ENCODE measurements at regions not wholly inside any gene's neighbourhood (a gene's known extent, or its start where the extent isn't known, plus 50 kb on each side); places are given as distances from the start of the nearest gene placed in this dataset.

DNA sequence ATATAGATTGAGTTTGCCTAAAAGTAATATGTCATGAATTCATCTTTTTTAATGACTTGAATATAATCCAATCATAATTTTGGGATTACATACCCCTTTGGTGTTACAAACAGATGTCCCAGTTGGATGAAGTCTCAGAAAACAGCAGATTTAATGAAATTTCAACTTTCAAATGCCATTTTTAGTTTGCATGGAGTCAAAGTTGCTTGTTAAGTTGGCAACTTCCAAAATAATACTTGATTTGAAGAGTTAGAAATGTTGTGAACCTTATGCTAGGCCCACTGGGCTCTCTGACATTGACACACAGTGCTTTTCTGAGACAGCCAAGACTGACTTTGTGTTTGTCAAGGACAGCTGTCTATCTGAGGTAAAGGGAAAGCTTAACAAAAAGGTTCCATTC lies 248.1 kb downstream of the KIF20B start:
- Histone ChIP-seq H3K4me1 (ENCODE audit: control insufficient read depth in 1 of 2, insufficient read depth in 2 of 2, low read length in 2 of 2) (no peaks in the 10 kb centered on the region), H3K27ac (ENCODE audit: low read depth in 1 of 2, low read length in 2 of 2) (no peak overlapping the region), H3K4me3 (ENCODE audit: low read length in 2 of 2) (no peak overlapping the region), H3K27me3 (ENCODE audit: control insufficient read depth in 1 of 2, insufficient read depth in 2 of 2, low read length in 1 of 2) (no peaks in the 10 kb centered on the region), H3K36me3 (ENCODE audit: control insufficient read depth in 1 of 2, insufficient read depth in 2 of 2, low read length in 1 of 2) (no peaks in the 10 kb centered on the region), H3K9me3 (ENCODE audit: control insufficient read depth, low read length) (no peaks in the 10 kb centered on the region)
- ATAC-seq (ENCODE audit: low FRiP score) (no peak), DNase-seq (no peak)
- intact Hi-C loops (cut with DNase I) = no loop called here

DNA sequence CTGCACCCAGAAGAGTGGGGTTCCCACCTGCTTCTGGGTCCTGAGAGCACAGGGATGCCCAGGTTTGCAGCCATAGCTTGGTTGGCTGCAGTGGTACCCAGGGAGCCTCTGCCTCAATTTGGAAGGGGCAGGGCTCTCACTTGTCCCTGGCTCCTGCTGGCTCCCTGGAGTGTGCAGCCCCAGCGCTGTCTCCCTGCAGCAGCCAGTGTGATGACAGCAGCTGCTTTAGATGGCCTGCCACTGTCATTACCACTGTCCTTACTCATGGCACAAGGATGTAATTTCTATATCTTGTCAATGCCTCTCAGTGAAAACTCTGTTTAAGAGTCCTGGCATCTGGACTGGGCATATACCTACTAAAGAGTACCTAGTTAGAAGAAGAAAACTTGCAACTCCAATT lies 250.9 kb downstream of the KIF20B start:
- WGBS, 2 donors = 90 to 95% methylated on average over 1 of the region's 1 CpG
- ATAC-seq (ENCODE audit: low FRiP score) = no peak
- intact Hi-C loops (cut with DNase I) = loop anchor here (10.0 kb wide), 1 partner anchor 158 kb away; no protein-coding TSS in a partner anchor

GRCh38 chr10:89952751-89953150 lies 251.4 kb downstream of the KIF20B start:
- H3K4me1 ChIP-seq (ENCODE audit: control insufficient read depth in 1 of 2, insufficient read depth in 2 of 2, low read length in 2 of 2) = no peaks in the 10 kb centered on the region
- DNase-seq (no peak), ATAC-seq (ENCODE audit: low FRiP score) (no peak)
- no peak overlapping the region for H3K4me3 ChIP-seq (ENCODE audit: low read length in 2 of 2)
- H3K36me3 ChIP-seq (ENCODE audit: control insufficient read depth in 1 of 2, insufficient read depth in 2 of 2, low read length in 1 of 2) = no peaks in the 10 kb centered on the region
- intact Hi-C loops (cut with DNase I) = loop anchor here (10.0 kb wide), 1 partner anchor 158 kb away; no protein-coding TSS in a partner anchor
- H3K27me3 ChIP-seq (ENCODE audit: control insufficient read depth in 1 of 2, insufficient read depth in 2 of 2, low read length in 1 of 2) = no peaks in the 10 kb centered on the region
- H3K9me3 ChIP-seq (ENCODE audit: control insufficient read depth, low read length) = no peaks in the 10 kb centered on the region
- no peak overlapping the region for H3K27ac ChIP-seq (ENCODE audit: low read depth in 1 of 2, low read length in 2 of 2)

More for the DNA sequence above, 250.9 kb downstream of the KIF20B start:
- DNase-seq = no peak
- Histone ChIP-seq H3K27ac (ENCODE audit: low read depth in 1 of 2, low read length in 2 of 2) (no peak overlapping the region), H3K36me3 (ENCODE audit: control insufficient read depth in 1 of 2, insufficient read depth in 2 of 2, low read length in 1 of 2) (no peaks in the 10 kb centered on the region), H3K9me3 (ENCODE audit: control insufficient read depth, low read length) (no peaks in the 10 kb centered on the region), H3K27me3 (ENCODE audit: control insufficient read depth in 1 of 2, insufficient read depth in 2 of 2, low read length in 1 of 2) (no peaks in the 10 kb centered on the region), H3K4me1 (ENCODE audit: control insufficient read depth in 1 of 2, insufficient read depth in 2 of 2, low read length in 2 of 2) (no peaks in the 10 kb centered on the region), H3K4me3 (ENCODE audit: low read length in 2 of 2) (no peak overlapping the region)

DNA sequence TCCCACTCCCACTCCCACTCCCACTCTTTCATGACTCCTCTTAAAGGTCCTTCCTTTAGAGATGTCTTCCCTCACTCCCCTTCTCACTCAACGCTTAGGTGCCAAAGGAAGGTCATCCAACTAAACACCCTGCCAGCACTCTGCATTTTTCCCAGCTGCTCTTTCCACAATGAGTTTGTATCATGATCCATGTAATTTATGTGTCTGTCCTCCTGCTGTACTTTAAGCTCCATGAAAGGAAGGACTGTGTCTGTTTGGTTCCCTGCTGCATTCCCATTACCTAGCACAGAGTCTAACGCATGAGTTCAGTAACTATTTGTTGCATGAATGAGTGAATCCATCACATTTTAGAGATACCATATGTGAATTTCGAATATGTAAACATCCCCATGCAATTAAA lies 252.7 kb downstream of the KIF20B start:
- 61 to 67% methylated on average over 3 of the region's 3 CpGs for WGBS, 2 donors
- no peak for ATAC-seq (ENCODE audit: low FRiP score)
- Histone ChIP-seq H3K4me3 (ENCODE audit: low read length in 2 of 2) (no peak overlapping the region), H3K27ac (ENCODE audit: low read depth in 1 of 2, low read length in 2 of 2) (no peak overlapping the region), H3K9me3 (ENCODE audit: control insufficient read depth, low read length) (no peaks in the 10 kb centered on the region), H3K27me3 (ENCODE audit: control insufficient read depth in 1 of 2, insufficient read depth in 2 of 2, low read length in 1 of 2) (no peaks in the 10 kb centered on the region), H3K36me3 (ENCODE audit: control insufficient read depth in 1 of 2, insufficient read depth in 2 of 2, low read length in 1 of 2) (no peaks in the 10 kb centered on the region), H3K4me1 (ENCODE audit: control insufficient read depth in 1 of 2, insufficient read depth in 2 of 2, low read length in 2 of 2) (no peaks in the 10 kb centered on the region)
- no peak for DNase-seq
- intact Hi-C loops (cut with DNase I) = loop anchor here (10.0 kb wide), 1 partner anchor 159 kb away; no protein-coding TSS in a partner anchor

- no peaks in the 10 kb centered on the region for H3K9me3 ChIP-seq (ENCODE audit: control insufficient read depth, low read length)
- DNase-seq = no peak
- ATAC-seq (ENCODE audit: low FRiP score) = no peak
- H3K27me3 ChIP-seq (ENCODE audit: control insufficient read depth in 1 of 2, insufficient read depth in 2 of 2, low read length in 1 of 2) = no peaks in the 10 kb centered on the region
- no peaks in the 10 kb centered on the region for H3K4me1 ChIP-seq (ENCODE audit: control insufficient read depth in 1 of 2, insufficient read depth in 2 of 2, low read length in 2 of 2)
- H3K36me3 ChIP-seq (ENCODE audit: control insufficient read depth in 1 of 2, insufficient read depth in 2 of 2, low read length in 1 of 2) = no peaks in the 10 kb centered on the region
- no peak overlapping the region for H3K4me3 ChIP-seq (ENCODE audit: low read length in 2 of 2)
- intact Hi-C loops (cut with DNase I) = loop anchor here (5.0 to 10.0 kb wide), 2 partner anchors 160 to 637 kb away; no protein-coding TSS in a partner anchor
- H3K27ac ChIP-seq (ENCODE audit: low read depth in 1 of 2, low read length in 2 of 2) = no peak overlapping the region
Measured at GRCh38 chr10:89954787-89955566, 253.6 kb downstream of the KIF20B start.

- ATAC-seq (ENCODE audit: low FRiP score) = no peak
- Histone ChIP-seq H3K27me3 (ENCODE audit: control insufficient read depth in 1 of 2, insufficient read depth in 2 of 2, low read length in 1 of 2) (no peaks in the 10 kb centered on the region), H3K36me3 (ENCODE audit: control insufficient read depth in 1 of 2, insufficient read depth in 2 of 2, low read length in 1 of 2) (no peaks in the 10 kb centered on the region), H3K27ac (ENCODE audit: low read depth in 1 of 2, low read length in 2 of 2) (no peak overlapping the region), H3K4me3 (ENCODE audit: low read length in 2 of 2) (no peak overlapping the region), H3K4me1 (ENCODE audit: control insufficient read depth in 1 of 2, insufficient read depth in 2 of 2, low read length in 2 of 2) (no peaks in the 10 kb centered on the region), H3K9me3 (ENCODE audit: control insufficient read depth, low read length) (no peaks in the 10 kb centered on the region)
- DNase-seq = no peak
- intact Hi-C loops (cut with DNase I) = loop anchor here (5.0 to 10.0 kb wide), 2 partner anchors 165 to 633 kb away; no protein-coding TSS in a partner anchor
- 78 to 80% methylated on average over 7 of the region's 7 CpGs for WGBS, 2 donors
Measured at GRCh38 chr10:89959433-89960110, 258.2 kb downstream of the KIF20B start.

GRCh38 chr10:89963451-89964102 lies 262.2 kb downstream of the KIF20B start:
- H3K27me3 ChIP-seq (ENCODE audit: control insufficient read depth in 1 of 2, insufficient read depth in 2 of 2, low read length in 1 of 2) = no peaks in the 10 kb centered on the region
- no peak overlapping the region for H3K27ac ChIP-seq (ENCODE audit: low read depth in 1 of 2, low read length in 2 of 2)
- intact Hi-C loops (cut with DNase I) = no loop called here
- no peak overlapping the region for H3K4me3 ChIP-seq (ENCODE audit: low read length in 2 of 2)
- no peaks in the 10 kb centered on the region for H3K9me3 ChIP-seq (ENCODE audit: control insufficient read depth, low read length)
- DNase-seq (no peak), ATAC-seq (ENCODE audit: low FRiP score) (no peak)
- H3K4me1 ChIP-seq (ENCODE audit: control insufficient read depth in 1 of 2, insufficient read depth in 2 of 2, low read length in 2 of 2) = no peaks in the 10 kb centered on the region
- 95 to 98% methylated on average over 2 of the region's 2 CpGs for WGBS, 2 donors
- H3K36me3 ChIP-seq (ENCODE audit: control insufficient read depth in 1 of 2, insufficient read depth in 2 of 2, low read length in 1 of 2) = no peaks in the 10 kb centered on the region

DNA sequence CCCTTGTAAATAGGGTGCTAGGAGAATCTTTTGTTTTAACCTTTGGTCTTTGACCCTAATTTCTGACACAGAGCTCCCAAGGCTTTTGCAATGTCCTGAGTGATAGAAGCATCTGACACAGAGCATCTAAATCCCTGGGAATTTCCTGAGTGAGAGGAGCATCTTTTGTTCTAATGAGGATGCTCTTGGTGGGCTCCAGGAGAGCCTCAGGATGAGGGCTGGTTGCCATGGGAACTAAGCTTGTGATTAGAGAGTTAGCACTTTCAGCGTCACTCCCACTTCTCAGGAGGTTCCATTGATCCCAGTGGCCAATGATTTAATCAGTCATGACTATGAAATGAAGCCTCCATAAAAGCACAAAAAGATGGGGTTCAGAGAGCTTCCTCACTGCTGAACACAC lies 264.8 kb downstream of the KIF20B start:
- H3K27me3 ChIP-seq (ENCODE audit: control insufficient read depth in 1 of 2, insufficient read depth in 2 of 2, low read length in 1 of 2) = no peaks in the 10 kb centered on the region
- H3K4me3 ChIP-seq (ENCODE audit: low read length in 2 of 2) = no peak overlapping the region
- no peak for ATAC-seq (ENCODE audit: low FRiP score)
- H3K27ac ChIP-seq (ENCODE audit: low read depth in 1 of 2, low read length in 2 of 2) = no peak overlapping the region
- intact Hi-C loops (cut with DNase I) = no loop called here
- no peak for DNase-seq
- WGBS, 2 donors = 73 to 86% methylated on average over 1 of the region's 1 CpG
- H3K36me3 ChIP-seq (ENCODE audit: control insufficient read depth in 1 of 2, insufficient read depth in 2 of 2, low read length in 1 of 2) = no peaks in the 10 kb centered on the region
- H3K4me1 ChIP-seq (ENCODE audit: control insufficient read depth in 1 of 2, insufficient read depth in 2 of 2, low read length in 2 of 2) = no peaks in the 10 kb centered on the region
- H3K9me3 ChIP-seq (ENCODE audit: control insufficient read depth, low read length) = no peaks in the 10 kb centered on the region

All from aorta (tissue), 5 donors.